ENCODE measurements at regions not wholly inside any gene's neighbourhood (a gene's known extent, or its start where the extent isn't known, plus 50 kb on each side); places are given as distances from the start of the nearest gene placed in this dataset.

GRCh38 chr2:53448086-53448485, 319.5 kb upstream of the CHAC2 start:
- no peak for DNase-seq (ENCODE audit: low read depth, low spot score)

GRCh38 chr2:53445383-53446070, 322.1 kb upstream of the CHAC2 start:
- DNase-seq (ENCODE audit: low read depth, low spot score), result peak; percentile 38

GRCh38 chr2:53442783-53443182, 324.8 kb upstream of the CHAC2 start:
- no peak for DNase-seq (ENCODE audit: low read depth, low spot score)

- DNase-seq (ENCODE audit: low read depth, low spot score), result no peak
Measured at GRCh38 chr2:53442093-53442492, 325.5 kb upstream of the CHAC2 start.

GRCh38 chr2:53438692-53439091, 328.9 kb upstream of the CHAC2 start:
- no peak for DNase-seq (ENCODE audit: low read depth, low spot score)

- DNase-seq (ENCODE audit: low read depth, low spot score), result peak; percentile 35
Measured at GRCh38 chr2:53438100-53438499, 329.5 kb upstream of the CHAC2 start.

GRCh38 chr2:53437371-53437770, 330.2 kb upstream of the CHAC2 start:
- peak; percentile 77 for DNase-seq (ENCODE audit: low read depth, low spot score)

- DNase-seq (ENCODE audit: low read depth, low spot score), result no peak
Measured at GRCh38 chr2:53436882-53437281, 330.7 kb upstream of the CHAC2 start.

GRCh38 chr2:53435610-53436009, 332.0 kb upstream of the CHAC2 start:
- no peak for DNase-seq (ENCODE audit: low read depth, low spot score)

- no peak for DNase-seq (ENCODE audit: low read depth, low spot score)
Measured at GRCh38 chr2:53434466-53434865, 333.1 kb upstream of the CHAC2 start.

- DNase-seq (ENCODE audit: low read depth, low spot score), result no peak
Measured at GRCh38 chr2:53432936-53433335, 334.7 kb upstream of the CHAC2 start.

- DNase-seq (ENCODE audit: low read depth, low spot score), result no peak
Measured at GRCh38 chr2:53429901-53430300, 337.7 kb upstream of the CHAC2 start.

GRCh38 chr2:53424902-53425301, 342.7 kb upstream of the CHAC2 start:
- no peak for DNase-seq (ENCODE audit: low read depth, low spot score)

GRCh38 chr2:53423465-53423864, 344.1 kb upstream of the CHAC2 start:
- DNase-seq (ENCODE audit: low read depth, low spot score), result no peak

- DNase-seq (ENCODE audit: low read depth, low spot score), result peak; percentile 56
Measured at GRCh38 chr2:53422979-53423378, 344.6 kb upstream of the CHAC2 start.

GRCh38 chr2:53417385-53417784, 350.2 kb upstream of the CHAC2 start:
- no peak for DNase-seq (ENCODE audit: low read depth, low spot score)

GRCh38 chr2:53407363-53408080, 360.1 kb upstream of the CHAC2 start:
- no peak for DNase-seq (ENCODE audit: low read depth, low spot score)

GRCh38 chr2:53403792-53404413, 363.7 kb upstream of the CHAC2 start:
- DNase-seq (ENCODE audit: low read depth, low spot score), result peak; percentile 38

- DNase-seq (ENCODE audit: low read depth, low spot score), result no peak
Measured at GRCh38 chr2:53397085-53397484, 370.5 kb upstream of the CHAC2 start.

GRCh38 chr2:53381271-53381670, 386.3 kb upstream of the CHAC2 start:
- DNase-seq (ENCODE audit: low read depth, low spot score), result no peak

- no peak for DNase-seq (ENCODE audit: low read depth, low spot score)
Measured at GRCh38 chr2:53379547-53379946, 388.1 kb upstream of the CHAC2 start.

GRCh38 chr2:53378791-53379190, 388.8 kb upstream of the CHAC2 start:
- no peak for DNase-seq (ENCODE audit: low read depth, low spot score)

GRCh38 chr2:53373126-53373525, 394.5 kb upstream of the CHAC2 start:
- no peak for DNase-seq (ENCODE audit: low read depth, low spot score)
